Parathyroid adenoma (tissue), 2 donors: ENCODE measurements at regions not wholly inside any gene's neighbourhood (a gene's known extent, or its start where the extent isn't known, plus 50 kb on each side); places are given as distances from the start of the nearest gene placed in this dataset.

Experiments
- H2AFZ ChIP-seq: fragments of 300-600 bp; sonication (generic); one replicate; pipeline ENCODE4 v1.7.0; 2017; ENCODE audit warnings: antibody characterized with exemption, mild to moderate bottlenecking
- H3K27ac ChIP-seq: fragments of 300-600 bp; sonication (generic); one replicate; pipeline ENCODE4 v1.7.0; 2017
- H3K27me3 ChIP-seq: fragments of 300-600 bp; sonication (generic); one replicate; pipeline ENCODE4 v1.7.0; 2017; ENCODE audit warnings: low read length; ENCODE audit not compliant: control insufficient read depth, insufficient read depth
- H3K36me3 ChIP-seq: fragments of 300-600 bp; sonication (generic); one replicate; pipeline ENCODE4 v1.7.0; 2017; ENCODE audit warnings: low read length; ENCODE audit not compliant: control insufficient read depth, insufficient read depth
- H3K4me1 ChIP-seq: fragments of 300-600 bp; sonication (generic); one replicate; pipeline ENCODE4 v1.7.0; 2017; ENCODE audit warnings: control low read depth
- H3K4me2 ChIP-seq: fragments of 300-600 bp; sonication (generic); one replicate; pipeline ENCODE4 v1.7.0; 2017; ENCODE audit warnings: low read length
- H3K4me3 ChIP-seq: fragments of 300-600 bp; sonication (generic); one replicate; pipeline ENCODE4 v1.7.0; 2017; ENCODE audit warnings: low read depth, low read length
- H3K79me2 ChIP-seq: fragments of 300-600 bp; sonication (generic); one replicate; pipeline ENCODE4 v1.7.0; 2017; ENCODE audit warnings: control low read depth
- H3K9ac ChIP-seq: fragments of 300-600 bp; sonication (generic); one replicate; pipeline ENCODE4 v1.7.0; 2017; ENCODE audit warnings: mild to moderate bottlenecking
- H3K9me3 ChIP-seq: fragments of 300-600 bp; sonication (generic); one replicate; pipeline ENCODE4 v1.7.0; 2017; ENCODE audit warnings: low read length; ENCODE audit not compliant: control insufficient read depth
- CTCF ChIP-seq: fragments of 300-600 bp; sonication (generic); IDR thresholded peaks from one replicate; pipeline ENCODE4 v1.7.0; 2017; ENCODE audit warnings: antibody characterized with exemption, mild to moderate bottlenecking
- donor health status: primary hyperparathyroidism.

- H3K27me3 ChIP-seq: no peaks in the 10 kb centered on the region
- H3K4me1 ChIP-seq: no peaks in the 10 kb centered on the region
- no peaks in the 10 kb centered on the region for H3K79me2 ChIP-seq
- H3K36me3 ChIP-seq: no peaks in the 10 kb centered on the region
- no peak for TF ChIP-seq CTCF
- no peak overlapping the region for H3K4me2 ChIP-seq
- H3K9ac ChIP-seq: no peak overlapping the region
- no peak overlapping the region for H3K27ac ChIP-seq
- no peaks in the 10 kb centered on the region for H3K9me3 ChIP-seq
- H3K4me3 ChIP-seq: no peak overlapping the region
- H2AFZ ChIP-seq: no peak overlapping the region
Observed at GRCh38 chr10:59538623-59539022, 171.0 kb downstream of the SLC16A9 start.

- Histone ChIP-seq H3K4me3 (no peak overlapping the region), H3K79me2 (no peaks in the 10 kb centered on the region), H3K27ac (no peak overlapping the region), H3K36me3 (no peaks in the 10 kb centered on the region), H2AFZ (no peak overlapping the region), H3K4me1 (no peaks in the 10 kb centered on the region), H3K27me3 (no peaks in the 10 kb centered on the region), H3K9ac (no peak overlapping the region), H3K4me2 (no peak overlapping the region), H3K9me3 (no peaks in the 10 kb centered on the region)
- TF ChIP-seq CTCF: no peak
Observed at GRCh38 chr10:59537501-59537900, 172.1 kb downstream of the SLC16A9 start.

DNA sequence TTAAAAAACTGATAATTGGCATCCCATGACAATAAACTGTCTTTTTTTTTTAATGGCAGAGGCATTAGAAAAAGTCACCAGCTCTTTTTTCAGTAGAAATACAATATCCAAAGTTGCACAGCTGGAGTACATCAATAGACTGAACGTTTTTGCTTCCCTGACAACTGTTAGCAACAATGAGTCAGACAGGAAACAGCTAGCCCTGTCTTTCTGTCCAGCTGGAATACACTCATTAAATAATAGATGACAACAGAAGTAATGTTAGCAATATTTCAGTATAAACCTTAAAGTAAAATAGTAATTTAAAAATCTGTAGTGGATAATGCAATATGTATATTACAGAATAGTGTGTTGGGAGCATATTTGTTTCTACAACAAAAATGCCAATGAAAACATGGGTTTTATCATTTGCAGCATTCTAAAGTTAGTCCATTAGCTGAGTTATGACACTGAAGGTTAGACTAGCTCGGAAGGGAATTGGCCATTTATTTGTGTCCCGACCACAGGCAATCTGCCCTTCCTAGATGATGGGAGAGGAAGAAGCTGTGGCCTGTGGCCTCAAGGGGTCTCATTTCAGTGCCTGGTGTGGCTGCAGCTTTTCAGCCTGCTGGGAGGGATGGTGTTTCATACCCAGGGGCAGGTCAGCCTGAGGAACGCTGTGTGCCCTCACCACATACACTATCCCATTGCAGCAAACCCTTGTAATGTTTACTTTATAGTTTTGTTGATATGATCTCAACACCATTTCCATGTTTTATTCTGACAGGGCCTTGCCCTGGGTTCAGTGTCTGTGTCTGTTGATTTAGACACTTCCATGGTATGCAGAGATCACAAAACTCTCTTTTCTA is 173.3 kb downstream of the SLC16A9 start:
- Histone ChIP-seq H3K27me3 (no peaks in the 10 kb centered on the region), H3K4me2 (no peak overlapping the region), H3K4me1 (no peaks in the 10 kb centered on the region), H3K4me3 (no peak overlapping the region), H3K9me3 (no peaks in the 10 kb centered on the region), H2AFZ (no peak overlapping the region), H3K36me3 (no peaks in the 10 kb centered on the region), H3K27ac (peak overlapping the region; percentile 16), H3K79me2 (no peaks in the 10 kb centered on the region), H3K9ac (no peak overlapping the region)
- TF ChIP-seq CTCF: no peak

- TF ChIP-seq CTCF: no peak
- Histone ChIP-seq H3K79me2 (no peaks in the 10 kb centered on the region), H3K9me3 (no peaks in the 10 kb centered on the region), H3K4me3 (no peak overlapping the region), H3K27me3 (no peaks in the 10 kb centered on the region), H3K4me2 (no peak overlapping the region), H2AFZ (no peak overlapping the region), H3K9ac (no peak overlapping the region), H3K36me3 (no peaks in the 10 kb centered on the region), H3K27ac (no peak overlapping the region), H3K4me1 (no peaks in the 10 kb centered on the region)
Observed at GRCh38 chr10:59524348-59524747, 162.0 kb upstream of the FAM13C start.

DNA sequence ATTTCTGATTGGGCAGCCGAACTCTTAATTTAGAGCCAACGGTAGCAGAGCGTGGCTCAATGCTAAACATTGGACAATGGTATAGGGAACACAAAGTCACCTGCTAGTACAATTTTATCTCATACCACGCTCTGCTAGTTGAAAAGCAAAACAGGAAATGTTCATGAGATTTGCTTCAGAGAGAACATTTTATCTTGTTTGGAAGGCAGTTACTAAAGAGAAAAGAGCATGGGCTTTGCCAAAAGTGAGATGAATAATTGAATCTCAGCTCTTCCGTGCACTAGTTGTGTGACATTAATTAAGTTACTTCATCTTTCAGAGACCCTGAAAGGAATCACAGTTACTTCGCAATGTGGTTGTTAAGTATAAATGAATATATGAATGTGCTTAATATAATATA is 161.5 kb upstream of the FAM13C start:
- Histone ChIP-seq H3K36me3 (no peaks in the 10 kb centered on the region), H3K4me3 (no peak overlapping the region), H3K27ac (no peak overlapping the region), H3K9ac (no peak overlapping the region), H3K4me1 (no peaks in the 10 kb centered on the region), H3K9me3 (no peaks in the 10 kb centered on the region), H3K4me2 (no peak overlapping the region), H3K79me2 (no peaks in the 10 kb centered on the region), H2AFZ (no peak overlapping the region), H3K27me3 (no peaks in the 10 kb centered on the region)
- no peak for TF ChIP-seq CTCF
